GM19395 (cell line): ENCODE measurements at regions not wholly inside any gene's neighbourhood (a gene's known extent, or its start where the extent isn't known, plus 50 kb on each side); places are given as distances from the start of the nearest gene placed in this dataset.
"Not testable (repeated sequence)": the region's sequence is repeated elsewhere in the genome, so short reads cannot be mapped to it uniquely, and the experiment has no call there.

ENCODE experiments used
- ATAC-seq: cut with Tn5 transposase; IDR thresholded peaks from one replicate; pipeline ENCODE4 v1.9.1; 2021; ENCODE audit warnings: mild to moderate bottlenecking, moderate library complexity; ENCODE audit not compliant: unreplicated experiment

DNA sequence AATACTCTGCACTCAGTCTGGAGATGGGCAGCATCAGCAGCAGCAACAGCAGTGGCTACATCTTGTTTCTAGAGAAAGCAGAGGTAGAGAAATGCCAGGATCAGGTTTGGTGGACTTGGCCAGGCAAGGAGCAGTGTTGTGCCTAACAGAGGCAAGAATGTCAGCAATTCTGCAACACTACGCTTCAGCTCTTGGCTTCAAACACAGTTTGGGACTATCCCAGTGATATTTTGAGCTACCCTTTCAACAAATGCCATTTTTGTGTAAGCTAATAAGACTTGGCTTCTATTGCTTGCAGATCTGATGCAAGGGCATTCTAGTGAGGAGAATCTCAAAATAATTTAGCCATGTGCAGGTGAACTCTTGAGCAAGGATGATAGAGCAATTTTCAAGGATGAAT is 271.3 kb downstream of the PCDH20 start:
- ATAC-seq, result no peak

DNA sequence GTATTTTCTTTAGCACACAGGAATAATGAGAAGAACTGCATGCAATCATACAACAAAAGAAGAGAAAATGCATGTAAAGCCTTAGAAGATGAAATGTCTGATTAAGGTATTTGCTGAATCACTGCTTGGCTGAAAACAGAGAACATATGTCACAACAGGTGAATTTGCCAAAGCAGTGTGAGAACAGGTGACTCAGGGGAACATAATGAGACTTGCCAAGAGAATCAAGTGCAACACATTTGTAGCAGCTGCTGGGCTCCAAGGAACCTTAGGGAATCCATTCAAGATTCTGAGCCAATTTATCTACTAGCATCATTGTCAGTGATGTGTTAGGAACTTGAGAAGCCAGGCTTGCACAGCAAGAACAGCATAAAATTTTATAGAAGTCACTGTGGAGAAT is 273.1 kb downstream of the PCDH20 start:
- ATAC-seq, result no peak

DNA sequence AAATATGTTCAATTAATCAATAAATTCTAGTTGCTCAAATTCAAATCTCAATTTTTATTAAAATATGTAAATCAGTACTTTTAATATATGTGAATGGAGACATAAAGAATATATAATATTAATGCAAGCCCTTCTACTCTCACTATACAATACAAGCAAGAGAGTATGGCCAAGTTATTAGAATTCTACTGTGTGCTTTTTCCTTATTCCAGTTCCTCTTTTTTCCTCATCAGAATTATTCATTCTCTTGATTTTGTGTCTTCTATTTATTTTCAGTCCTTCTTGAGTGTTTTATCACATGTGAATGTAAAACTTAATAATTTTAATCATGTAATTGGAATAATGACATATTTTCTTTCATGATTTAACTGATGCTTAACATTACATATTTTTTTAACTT is 276.8 kb downstream of the PCDH20 start:
- no peak for ATAC-seq

DNA sequence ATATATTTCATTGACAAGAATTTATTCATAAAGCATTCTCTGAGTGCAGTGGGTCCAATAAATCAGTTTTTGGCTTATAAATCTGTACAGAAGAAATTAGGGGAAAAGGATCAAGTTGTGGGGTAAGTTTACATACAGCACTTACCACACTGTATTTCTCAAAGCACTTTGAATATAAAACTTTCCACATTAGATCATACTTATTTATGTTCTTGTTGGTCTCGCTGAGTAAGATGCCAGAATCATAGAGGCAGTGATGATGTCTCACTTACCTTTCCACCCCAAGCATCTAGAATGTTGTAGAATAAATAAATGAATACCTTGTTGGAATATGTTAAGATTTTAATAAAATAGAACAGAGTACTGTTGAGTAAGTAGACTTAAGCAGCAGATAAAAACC is 279.1 kb downstream of the PCDH20 start:
- ATAC-seq, result no peak

DNA sequence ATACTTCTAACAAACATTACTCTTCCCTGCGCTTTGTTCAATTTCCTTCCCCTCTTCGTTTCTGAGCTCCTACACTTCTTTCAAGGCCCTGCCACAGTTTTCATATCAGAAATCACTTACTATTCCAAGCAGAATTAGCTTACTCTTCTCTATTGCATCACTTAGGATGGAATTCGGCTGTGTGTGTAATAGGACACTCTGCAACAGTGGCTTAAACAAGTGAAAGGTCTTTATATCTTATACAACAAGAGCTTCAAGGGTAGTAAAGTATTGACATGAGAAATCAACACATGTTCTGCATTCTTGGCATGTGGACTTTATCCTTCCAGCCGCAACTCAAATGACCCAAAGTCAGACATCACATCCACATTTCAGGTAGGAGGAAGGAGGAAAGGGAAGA is 279.6 kb downstream of the PCDH20 start:
- no peak for ATAC-seq

DNA sequence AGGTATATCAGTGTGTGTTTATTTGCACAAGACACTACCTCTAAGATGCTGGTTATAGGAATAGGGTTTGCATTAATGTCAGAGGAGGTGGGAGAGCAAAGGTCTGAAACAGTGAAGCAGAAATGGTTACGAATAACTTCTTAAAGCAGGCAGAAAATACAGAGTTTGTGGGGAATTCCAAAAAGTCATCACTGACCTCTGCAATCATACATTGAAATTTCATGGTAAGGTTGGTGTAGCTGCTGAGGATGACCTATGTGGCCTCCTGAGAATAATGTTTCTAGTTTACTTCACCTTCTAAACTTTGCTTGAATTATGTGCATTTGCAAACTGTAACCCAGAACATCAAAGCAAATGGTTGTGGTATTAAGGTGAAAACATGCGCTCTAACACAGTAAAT is 280.1 kb downstream of the PCDH20 start:
- ATAC-seq, result no peak

DNA sequence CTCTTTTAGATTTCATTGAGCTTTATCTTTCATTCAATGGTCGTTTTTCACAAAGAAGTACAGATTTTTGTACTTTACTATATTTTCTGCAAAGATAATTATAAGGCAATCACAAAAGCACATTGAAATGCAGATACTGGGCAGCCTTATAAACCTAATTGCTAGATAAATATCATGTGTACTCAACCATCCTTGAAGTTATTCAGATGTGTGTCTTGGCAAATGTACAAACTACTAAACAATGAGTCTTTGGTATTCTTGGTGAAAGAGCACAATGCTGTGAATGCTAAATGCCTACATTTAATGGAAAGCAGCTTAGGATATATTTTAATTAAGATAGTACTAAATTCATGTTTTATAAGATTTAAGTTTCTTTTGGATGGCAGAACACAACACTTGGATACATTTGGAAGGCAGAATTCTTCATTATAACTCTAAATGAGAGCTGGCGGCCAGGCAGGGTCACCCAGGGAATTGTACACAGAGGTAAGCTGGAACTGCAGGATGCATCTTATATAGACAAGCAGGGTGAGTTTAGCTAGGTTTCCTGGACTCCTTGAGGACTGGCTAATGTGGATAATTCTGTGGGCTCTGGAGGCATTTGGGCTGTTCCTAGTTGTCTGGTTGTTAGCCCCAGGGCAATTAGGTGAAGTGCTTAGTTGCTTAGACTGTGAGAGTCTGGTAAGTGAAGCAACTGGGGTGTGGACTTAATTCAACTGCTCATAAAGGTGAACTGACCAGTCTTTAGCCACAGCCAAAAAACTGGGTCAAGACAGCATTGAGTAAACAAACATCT is 286.6 kb downstream of the PCDH20 start:
- no peak for ATAC-seq

DNA sequence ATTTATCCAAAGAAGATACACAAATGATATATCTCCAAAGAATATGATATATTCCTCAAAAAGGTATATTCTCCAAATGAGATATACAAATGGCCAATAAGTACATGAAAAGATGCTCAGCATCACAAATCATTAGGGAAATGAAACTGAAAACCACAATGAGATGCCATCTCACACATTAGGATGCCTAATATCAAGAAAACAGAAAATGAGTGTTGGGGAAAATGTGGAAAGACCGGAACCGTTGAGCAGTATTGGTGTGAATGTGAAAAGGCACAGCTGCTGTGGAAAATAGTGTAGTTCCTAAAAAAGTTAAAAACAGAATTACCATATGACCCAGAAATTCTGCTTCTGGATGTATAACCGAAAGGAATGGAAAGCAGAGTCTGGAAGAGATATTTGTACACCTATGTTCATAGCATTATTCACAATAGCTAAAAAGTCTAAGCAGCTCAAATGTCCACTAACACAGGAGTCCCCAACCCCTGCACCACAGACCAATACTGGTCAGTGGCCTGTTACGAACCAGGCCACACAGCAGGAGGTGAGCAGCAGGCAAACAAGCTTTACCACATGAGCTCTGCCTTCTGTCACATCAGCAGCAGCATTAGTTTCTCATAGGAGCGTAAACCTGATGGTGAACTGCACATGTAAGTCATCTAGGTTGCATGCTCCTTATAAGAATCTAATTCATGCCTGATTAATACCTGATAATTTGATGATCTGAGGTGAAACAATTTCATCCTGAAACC is 291.9 kb downstream of the PCDH20 start:
- ATAC-seq, result no peak

DNA sequence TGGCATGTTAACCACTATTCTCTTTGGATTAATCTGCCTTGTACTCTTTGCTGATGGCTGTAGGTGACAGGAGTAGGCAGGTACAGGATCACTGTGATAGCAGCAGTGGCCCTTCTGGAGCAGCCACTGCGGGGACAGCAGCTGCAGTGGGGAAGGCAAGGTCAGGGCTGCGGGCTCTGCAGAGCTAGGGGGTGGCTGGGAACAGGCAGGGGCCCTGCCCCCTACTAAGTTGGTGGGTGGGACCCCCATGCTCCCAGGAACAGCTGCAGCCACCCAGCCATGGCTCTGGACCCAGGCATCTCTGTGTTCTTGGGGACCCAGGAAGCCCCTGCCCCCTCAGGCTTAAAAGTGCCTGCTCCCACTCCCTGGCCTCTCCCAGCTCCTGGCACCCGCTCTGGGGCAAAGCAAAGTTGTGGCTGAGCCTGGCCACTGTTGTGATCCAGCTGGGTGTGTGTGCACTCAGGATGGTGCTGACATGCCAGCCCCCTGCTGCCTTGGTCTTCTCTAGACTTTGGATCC is 302.4 kb downstream of the PCDH20 start:
- ATAC-seq, result no peak

DNA sequence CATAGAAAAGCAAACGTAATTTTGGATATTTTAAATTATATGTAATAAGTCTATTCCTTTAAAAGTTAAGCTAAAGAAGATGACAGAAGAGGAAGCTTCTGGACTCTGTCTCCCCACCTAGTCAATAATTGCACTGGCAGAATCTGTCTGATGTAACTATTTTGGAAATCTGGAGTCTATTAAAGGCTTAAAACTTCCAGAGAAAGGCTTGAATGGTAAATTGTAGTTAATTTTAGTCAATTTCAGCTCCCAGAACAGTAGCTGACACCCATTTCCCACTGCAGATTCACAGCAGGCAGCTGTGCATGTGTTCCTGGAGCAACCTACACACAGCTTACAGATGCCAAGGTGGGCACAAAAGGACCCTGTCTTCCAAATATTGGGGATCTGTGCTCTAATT is 304.1 kb downstream of the PCDH20 start:
- no peak for ATAC-seq

DNA sequence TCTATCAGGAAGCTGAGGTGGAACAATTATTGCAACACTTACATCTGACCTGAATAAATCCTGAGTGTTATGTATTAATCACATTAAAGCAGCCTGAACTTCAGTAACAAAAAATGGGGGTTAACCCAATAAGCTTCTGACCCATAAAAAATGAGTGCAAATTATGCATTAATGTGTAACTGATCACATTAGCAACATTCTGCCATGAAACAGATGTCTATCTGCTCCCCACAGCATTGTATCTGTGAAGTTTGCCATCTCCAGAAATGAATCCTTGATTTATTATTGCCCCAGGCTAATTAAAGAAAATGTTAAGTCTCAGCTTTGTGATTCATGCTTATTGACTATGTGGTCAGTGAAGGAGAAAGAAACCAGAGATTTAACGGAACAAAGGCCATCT is 304.9 kb downstream of the PCDH20 start:
- ATAC-seq, result no peak

DNA sequence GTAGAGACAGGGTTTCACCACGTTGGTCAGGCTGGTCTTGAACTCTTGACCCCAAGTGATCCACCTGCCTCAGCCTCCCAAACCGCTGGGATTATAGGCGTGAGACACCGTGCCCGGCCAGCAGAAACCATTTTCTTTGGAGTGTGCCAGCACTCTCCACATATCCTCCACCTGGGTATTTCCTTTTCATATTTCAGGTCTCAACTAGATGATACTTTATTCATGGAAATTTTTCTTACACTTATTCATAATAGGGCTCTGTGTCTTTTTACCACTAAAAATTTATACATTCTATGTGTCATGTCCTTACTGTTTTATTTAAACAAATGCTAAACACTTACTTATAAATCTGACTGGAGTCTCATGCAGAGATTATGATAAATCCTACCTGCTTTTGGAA is 305.9 kb downstream of the PCDH20 start:
- ATAC-seq, result no peak

DNA sequence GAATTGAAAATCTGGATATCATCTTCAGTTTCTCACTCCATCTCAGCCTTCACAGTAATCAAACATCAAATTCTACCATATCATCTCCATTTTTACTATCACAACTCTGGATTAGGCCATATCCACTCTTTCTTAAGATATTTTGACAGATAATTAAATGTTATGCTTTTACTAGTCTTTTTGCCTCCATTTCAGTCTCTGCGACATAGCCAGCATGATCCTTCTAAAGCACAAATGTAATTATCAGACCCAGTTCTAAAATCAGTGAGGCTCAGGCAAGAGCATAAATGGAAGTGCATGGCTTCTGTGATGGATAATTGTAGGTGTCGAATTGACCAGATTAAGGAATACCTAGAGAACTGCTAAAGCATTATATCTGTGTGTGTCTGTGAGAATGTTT is 307.7 kb downstream of the PCDH20 start:
- no peak for ATAC-seq

DNA sequence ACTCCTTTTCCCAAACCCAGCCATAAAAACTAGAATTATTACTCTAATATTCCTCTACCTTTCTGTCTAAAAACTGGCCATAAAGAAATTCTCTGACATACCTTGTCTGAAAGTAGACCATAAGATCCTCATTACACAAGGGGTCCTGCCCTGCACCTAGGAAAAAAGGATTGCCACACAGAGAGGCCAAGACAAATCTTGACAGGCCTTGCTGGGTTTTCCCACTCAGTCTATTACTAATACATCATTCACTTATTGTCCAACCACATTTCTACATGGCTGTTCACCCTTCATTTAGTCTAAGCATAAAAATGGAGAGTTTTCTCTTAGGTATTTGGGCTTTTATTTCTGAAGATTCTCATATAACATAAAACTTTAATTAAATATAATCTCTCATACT is 319.8 kb downstream of the PCDH20 start:
- no peak for ATAC-seq

DNA sequence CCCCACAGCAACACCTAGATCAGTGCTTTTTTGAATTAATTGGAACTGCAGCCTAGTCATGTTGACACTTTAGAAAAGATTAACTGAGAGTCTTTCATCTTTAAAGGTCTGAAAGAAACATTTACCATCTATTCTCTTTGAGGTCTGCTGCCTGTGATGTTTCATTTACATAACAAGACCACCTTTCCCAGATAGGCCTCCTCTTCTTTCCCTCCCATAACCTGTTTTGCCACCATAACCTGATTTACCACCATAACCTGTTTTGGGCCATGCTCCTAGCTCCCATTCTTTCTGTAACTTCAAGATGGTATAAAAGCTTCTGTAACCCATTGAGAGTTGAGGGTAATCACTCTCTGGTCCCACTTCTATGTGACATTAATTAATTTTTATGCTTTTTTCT is 320.8 kb downstream of the PCDH20 start:
- no peak for ATAC-seq

DNA sequence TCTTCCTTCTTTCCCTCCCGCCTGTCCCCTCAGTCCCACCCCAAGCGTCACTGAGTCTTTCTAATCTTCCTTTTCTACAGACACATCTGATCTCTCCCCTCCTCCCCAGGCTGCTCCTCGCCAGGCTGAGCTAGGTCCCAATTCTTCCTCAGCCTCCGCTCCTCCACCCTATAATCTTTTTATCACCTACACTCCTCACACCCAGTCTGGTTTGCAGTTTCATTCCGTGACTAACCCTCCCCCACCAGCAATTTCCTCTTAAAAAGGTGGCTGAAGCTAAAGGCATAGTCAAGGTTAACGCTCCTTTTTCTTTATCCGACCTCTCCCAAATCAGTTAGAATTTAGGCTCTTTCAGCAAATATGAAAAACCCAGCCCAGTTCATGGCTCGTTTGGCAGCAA is 325.8 kb downstream of the PCDH20 start:
- ATAC-seq, result not testable (repeated sequence)

DNA sequence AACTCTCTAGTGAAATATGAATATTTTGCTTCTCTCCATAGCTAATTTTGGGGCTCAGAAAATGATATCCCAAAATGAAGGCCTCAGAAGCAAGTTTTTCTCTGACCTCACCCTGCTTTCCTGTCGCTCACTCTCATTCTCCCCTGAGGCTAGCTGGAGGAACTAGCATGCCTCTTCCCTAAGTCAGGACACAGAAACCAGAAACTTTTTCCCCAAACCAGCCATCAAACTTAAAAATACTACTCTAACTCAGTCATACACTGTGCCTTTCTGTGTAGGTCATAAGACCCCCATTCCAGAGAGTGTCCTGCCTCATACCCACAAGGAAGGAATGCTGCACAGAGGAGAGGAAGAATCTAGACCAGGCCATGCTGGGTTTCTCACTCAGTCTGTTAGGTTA is 329.6 kb downstream of the PCDH20 start:
- no peak for ATAC-seq

DNA sequence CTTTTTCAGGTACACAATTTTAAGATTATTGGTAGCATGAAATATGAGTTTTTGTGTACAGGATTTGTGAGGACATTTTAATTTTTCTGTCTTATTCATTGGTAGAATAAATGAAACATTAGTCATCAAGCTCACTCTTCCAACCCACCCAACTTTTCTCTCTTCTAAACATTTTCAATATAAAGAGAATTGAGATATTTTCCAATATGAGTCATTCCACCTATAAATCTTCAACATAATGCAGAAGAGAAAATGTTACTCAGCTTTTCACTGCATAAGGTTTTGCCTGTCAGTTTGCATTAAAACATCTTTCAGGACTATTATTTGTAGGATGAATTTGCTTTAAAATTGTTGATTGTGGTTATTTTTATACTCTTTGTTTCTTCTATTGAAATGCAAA is 330.7 kb downstream of the PCDH20 start:
- ATAC-seq, result no peak

DNA sequence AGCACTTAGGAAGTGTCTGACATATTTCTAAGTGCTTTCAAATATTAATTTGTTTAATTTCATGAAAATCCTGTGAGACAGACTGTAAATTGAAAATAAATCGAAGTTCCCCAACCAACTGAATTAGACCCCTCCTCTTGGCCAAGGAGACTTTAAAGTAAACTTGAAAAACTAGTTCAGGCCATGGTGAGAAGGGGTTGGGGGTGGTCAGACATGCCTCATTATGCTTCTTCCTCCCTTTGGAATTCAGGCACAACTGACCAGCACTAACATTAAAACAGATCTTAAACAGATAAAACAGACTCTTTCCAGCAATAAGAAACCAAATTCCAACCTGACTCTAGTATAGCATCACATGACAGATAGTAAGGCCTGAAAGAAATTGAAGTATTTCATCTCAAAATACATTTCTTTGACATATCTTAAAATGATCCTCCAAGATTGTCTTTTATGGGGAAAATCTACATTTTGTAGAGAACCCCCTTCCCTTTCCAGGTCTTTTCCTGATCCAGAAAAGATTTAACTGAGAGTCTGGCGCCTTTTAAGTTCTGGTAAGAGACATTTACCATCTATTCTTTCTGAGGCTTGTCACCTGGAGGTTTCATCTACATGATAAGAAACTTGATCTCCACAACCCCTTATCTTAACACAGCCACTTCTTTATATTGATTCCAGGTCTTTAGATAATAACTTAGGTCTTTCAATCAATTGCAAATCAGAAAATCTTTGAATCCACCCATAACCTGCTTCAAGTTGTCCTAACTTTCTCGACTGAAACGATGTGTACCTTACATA is 336.5 kb downstream of the PCDH20 start:
- no peak for ATAC-seq

DNA sequence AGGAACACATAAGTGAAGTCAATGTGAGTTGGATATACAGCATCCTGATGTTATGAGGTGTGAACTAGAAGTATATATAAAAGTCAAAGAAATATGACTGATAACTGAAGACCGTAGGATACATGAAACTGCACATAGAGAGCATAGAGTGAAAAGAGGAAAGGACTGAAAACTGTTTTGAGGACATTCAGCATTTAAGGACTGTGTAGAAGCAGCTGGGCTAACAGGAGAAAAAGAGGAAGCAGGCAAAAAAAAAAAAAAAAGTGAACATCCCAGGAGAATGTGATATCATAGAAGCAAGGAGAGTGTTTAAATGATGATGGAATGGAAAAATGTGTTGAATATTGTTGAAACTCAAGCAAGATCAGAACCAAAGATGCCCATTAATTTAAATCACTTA is 363.5 kb downstream of the PCDH20 start:
- ATAC-seq, result no peak

DNA sequence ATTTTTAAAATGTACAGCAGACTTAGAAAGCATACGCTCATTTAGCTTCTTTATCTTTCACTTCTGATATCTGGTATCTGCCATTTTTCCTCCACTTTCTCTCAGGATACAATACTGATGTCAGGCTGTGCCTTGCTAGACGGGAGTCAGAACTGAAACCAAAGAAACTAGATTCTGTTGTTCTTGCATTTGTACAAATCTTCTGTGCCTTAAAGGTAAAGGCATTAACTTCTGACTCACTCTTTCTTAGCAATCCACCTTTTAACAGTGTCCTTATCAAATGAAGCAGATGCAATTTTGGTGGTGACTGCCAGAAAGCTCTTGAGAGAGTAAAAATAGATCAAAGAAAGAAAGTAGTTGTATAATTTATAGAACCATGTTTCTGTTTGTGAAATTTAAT is 370.4 kb downstream of the PCDH20 start:
- no peak for ATAC-seq

DNA sequence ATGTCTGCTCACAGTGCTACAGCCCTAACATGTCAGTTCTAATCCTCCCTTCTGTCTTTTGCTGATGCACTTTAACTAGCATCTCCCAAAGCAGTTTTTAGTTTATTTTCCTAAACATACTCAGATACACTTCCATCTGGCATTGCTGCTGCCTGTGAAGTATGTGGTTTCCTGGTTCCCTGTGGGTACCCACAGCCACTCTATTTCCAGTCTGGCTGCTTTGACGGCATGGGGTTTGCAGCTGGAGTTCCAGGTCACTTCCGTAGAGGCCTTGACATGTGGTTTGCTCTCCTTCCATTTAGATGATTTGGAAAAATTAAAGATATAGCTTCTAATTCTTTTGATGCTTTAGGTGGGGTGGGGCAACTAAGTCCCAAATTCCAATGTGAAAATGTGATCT is 375.5 kb downstream of the PCDH20 start:
- ATAC-seq, result no peak
